Lower leg skin (tissue), 4 donors: ENCODE measurements at regions not wholly inside any gene's neighbourhood (a gene's known extent, or its start where the extent isn't known, plus 50 kb on each side); places are given as distances from the start of the nearest gene placed in this dataset.
"Not testable (repeated sequence)": the region's sequence is repeated elsewhere in the genome, so short reads cannot be mapped to it uniquely, and the experiment has no call there.

Experiments
- DNase-seq, 2 donors: peaks; one replicate each; pipeline ENCODE4 v3.0.0-alpha.2; 2019; ENCODE audit warnings: low spot score in 2 of 2
- H3K4me3 ChIP-seq: fragments of 200-600 bp; sonication (generic); 2 replicates; pipeline ENCODE4 v1.5.1; 2017; ENCODE audit warnings: mild to moderate bottlenecking, low read depth; ENCODE audit not compliant: poor library complexity, severe bottlenecking
- CTCF ChIP-seq, 3 donors: fragments of 450-650 bp; IDR thresholded peaks; one replicate each; pipeline ENCODE4 v1.5.1; 2016; ENCODE audit warnings: antibody characterized with exemption in 3 of 3, mild to moderate bottlenecking in 3 of 3, moderate library complexity in 2 of 3
- POLR2A ChIP-seq, 2 donors: fragments of 450-650 bp; IDR thresholded peaks; one replicate each; pipeline ENCODE4 v1.6.1; 2016 to 2017; ENCODE audit warnings: antibody characterized with exemption in 2 of 2, mild to moderate bottlenecking in 1 of 2, moderate library complexity in 1 of 2
- WGBS, 2 donors: methylation state at CpG; one replicate each; pipeline ENCODE4 v1.1.5; 2018; 5-methylcytosine and 5-hydroxymethylcytosine counted together
- intact Hi-C: fragments of 100-400 bp; cut with DNase I; formaldehyde crosslinking; loops from one replicate; pipeline ENCODE4 v1.15.0; 2023; ENCODE audit warnings: low total_unique reads

- DNase-seq = no peak
- intact Hi-C loops = no loop called here
- TF ChIP-seq CTCF (IDR thresholded peaks at IDR 0.05) (no peak), POLR2A (IDR thresholded peaks at IDR 0.05) (no peak)
- WGBS, 2 donors = 60 to 66% methylated on average over 5 of the region's 5 CpGs
- H3K4me3 ChIP-seq = no peak overlapping the region
These were observed 384.1 kb upstream of the SLC35B3 start for GRCh38 chr6:8819446-8819845.

- 36 to 45% methylated on average over 1 of the region's 1 CpG for WGBS, 2 donors
- no peak overlapping the region for H3K4me3 ChIP-seq
- DNase-seq = no peak
- intact Hi-C loops = no loop called here
- TF ChIP-seq CTCF (IDR thresholded peaks at IDR 0.05) = no peak
- no peak for TF ChIP-seq POLR2A (IDR thresholded peaks at IDR 0.05)
These were observed 379.2 kb upstream of the SLC35B3 start for GRCh38 chr6:8814440-8815000.

- WGBS, 2 donors = 75 to 77% methylated on average over 4 of the region's 4 CpGs
- DNase-seq = no peak
- intact Hi-C loops = no loop called here
- no peak overlapping the region for H3K4me3 ChIP-seq
- TF ChIP-seq CTCF (IDR thresholded peaks at IDR 0.05) (no peak), POLR2A (IDR thresholded peaks at IDR 0.05) (no peak)
These were observed 375.0 kb upstream of the SLC35B3 start for GRCh38 chr6:8810325-8810724.

- WGBS, 2 donors = 79 to 85% methylated on average over 4 of the region's 4 CpGs
- intact Hi-C loops = no loop called here
- H3K4me3 ChIP-seq = no peak overlapping the region
- no peak for TF ChIP-seq CTCF (IDR thresholded peaks at IDR 0.05)
- TF ChIP-seq POLR2A (IDR thresholded peaks at IDR 0.05) = no peak
- DNase-seq = no peak
These were observed 374.3 kb upstream of the SLC35B3 start for GRCh38 chr6:8809662-8810061.

- DNase-seq = no peak
- intact Hi-C loops = no loop called here
- 92% methylated on average over 2 of the region's 2 CpGs for WGBS, 2 donors
- no peak overlapping the region for H3K4me3 ChIP-seq
- no peak for TF ChIP-seq CTCF (IDR thresholded peaks at IDR 0.05)
- no peak for TF ChIP-seq POLR2A (IDR thresholded peaks at IDR 0.05)
These were observed 367.9 kb upstream of the SLC35B3 start for GRCh38 chr6:8803181-8803760.

- H3K4me3 ChIP-seq, intact Hi-C loops, DNase-seq: not testable (repeated sequence)
- 85 to 89% methylated on average over 4 of the region's 4 CpGs for WGBS, 2 donors
These were observed 367.1 kb upstream of the SLC35B3 start for GRCh38 chr6:8802397-8802796.
